IPS-18a (cell line): ENCODE measurements at regions not wholly inside any gene's neighbourhood (a gene's known extent, or its start where the extent isn't known, plus 50 kb on each side); places are given as distances from the start of the nearest gene placed in this dataset.

Experiments used
- H3K27ac ChIP-seq: one replicate; pipeline ENCODE4 v1.5.1; 2013; ENCODE audit warnings: low read length
- H3K27me3 ChIP-seq: one replicate; pipeline ENCODE4 v1.6.1; 2013; ENCODE audit warnings: mild to moderate bottlenecking, low read length; ENCODE audit not compliant: control insufficient read depth, insufficient read depth
- H3K36me3 ChIP-seq: one replicate; pipeline ENCODE4 v1.6.1; 2013; ENCODE audit warnings: low read depth, low read length; ENCODE audit not compliant: control insufficient read depth
- H3K4me1 ChIP-seq: one replicate; pipeline ENCODE4 v1.6.1; 2013; ENCODE audit warnings: low read depth, low read length; ENCODE audit not compliant: control insufficient read depth
- H3K4me3 ChIP-seq: one replicate; pipeline ENCODE4 v1.5.1; 2013; ENCODE audit warnings: low read length
- H3K9ac ChIP-seq: one replicate; pipeline ENCODE4 v1.6.1; 2013; ENCODE audit warnings: mild to moderate bottlenecking, low read length, moderate library complexity
- H3K9me3 ChIP-seq: one replicate; pipeline ENCODE4 v1.6.1; 2013; ENCODE audit warnings: low read depth, low read length; ENCODE audit not compliant: control insufficient read depth

- Histone ChIP-seq H3K4me1 (peaks cover 4% of the 10 kb centered on the region), H3K9me3 (no peaks in the 10 kb centered on the region), H3K4me3 (no peak overlapping the region), H3K9ac (no peak overlapping the region), H3K27ac (no peak overlapping the region), H3K36me3 (no peaks in the 10 kb centered on the region), H3K27me3 (no peaks in the 10 kb centered on the region)
These were observed 2358.0 kb downstream of the PCDH7 start for GRCh38 chr4:33078145-33078544.

- Histone ChIP-seq H3K4me3 (no peak overlapping the region), H3K4me1 (no peaks in the 10 kb centered on the region), H3K27ac (no peak overlapping the region), H3K36me3 (no peaks in the 10 kb centered on the region), H3K9me3 (no peaks in the 10 kb centered on the region), H3K27me3 (no peaks in the 10 kb centered on the region), H3K9ac (no peak overlapping the region)
These were observed 2360.1 kb downstream of the PCDH7 start for GRCh38 chr4:33080275-33080674.

- Histone ChIP-seq H3K4me3 (no peak overlapping the region), H3K36me3 (no peaks in the 10 kb centered on the region), H3K27me3 (no peaks in the 10 kb centered on the region), H3K27ac (no peak overlapping the region), H3K9me3 (no peaks in the 10 kb centered on the region), H3K9ac (no peak overlapping the region), H3K4me1 (no peaks in the 10 kb centered on the region)
These were observed 2365.5 kb downstream of the PCDH7 start for GRCh38 chr4:33085709-33086108.

GRCh38 chr4:33086331-33086925 lies 2366.3 kb downstream of the PCDH7 start:
- Histone ChIP-seq H3K9ac (no peak overlapping the region), H3K4me3 (no peak overlapping the region), H3K36me3 (no peaks in the 10 kb centered on the region), H3K4me1 (no peaks in the 10 kb centered on the region), H3K9me3 (no peaks in the 10 kb centered on the region), H3K27me3 (no peaks in the 10 kb centered on the region), H3K27ac (no peak overlapping the region)

DNA sequence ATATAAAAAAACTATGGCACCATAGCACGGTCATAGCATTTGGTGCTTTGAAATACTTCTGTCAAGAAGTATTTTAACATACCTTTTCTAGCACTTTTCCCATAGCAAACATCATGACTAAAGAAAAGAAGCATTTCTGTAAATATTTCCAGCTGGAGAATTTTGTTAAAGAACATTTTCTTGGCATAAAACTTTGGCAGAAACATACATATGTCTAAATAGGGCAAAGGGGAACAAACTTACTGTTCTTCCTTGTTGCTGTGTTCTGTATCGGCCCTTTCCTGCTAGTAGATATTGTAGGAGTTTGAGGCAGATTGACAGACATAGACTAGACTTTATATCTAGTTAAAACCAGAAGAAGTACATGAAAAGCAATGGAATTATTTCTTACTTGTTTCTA lies 2368.5 kb downstream of the PCDH7 start:
- Histone ChIP-seq H3K4me1 (peaks cover 4% of the 10 kb centered on the region), H3K9me3 (no peaks in the 10 kb centered on the region), H3K27ac (no peak overlapping the region), H3K27me3 (no peaks in the 10 kb centered on the region), H3K9ac (no peak overlapping the region), H3K4me3 (no peak overlapping the region), H3K36me3 (no peaks in the 10 kb centered on the region)

- Histone ChIP-seq H3K9ac (no peak overlapping the region), H3K27ac (no peak overlapping the region), H3K4me1 (peaks cover 4% of the 10 kb centered on the region), H3K36me3 (no peaks in the 10 kb centered on the region), H3K9me3 (no peaks in the 10 kb centered on the region), H3K27me3 (no peaks in the 10 kb centered on the region), H3K4me3 (no peak overlapping the region)
These were observed 2370.7 kb downstream of the PCDH7 start for GRCh38 chr4:33090910-33091309.

DNA sequence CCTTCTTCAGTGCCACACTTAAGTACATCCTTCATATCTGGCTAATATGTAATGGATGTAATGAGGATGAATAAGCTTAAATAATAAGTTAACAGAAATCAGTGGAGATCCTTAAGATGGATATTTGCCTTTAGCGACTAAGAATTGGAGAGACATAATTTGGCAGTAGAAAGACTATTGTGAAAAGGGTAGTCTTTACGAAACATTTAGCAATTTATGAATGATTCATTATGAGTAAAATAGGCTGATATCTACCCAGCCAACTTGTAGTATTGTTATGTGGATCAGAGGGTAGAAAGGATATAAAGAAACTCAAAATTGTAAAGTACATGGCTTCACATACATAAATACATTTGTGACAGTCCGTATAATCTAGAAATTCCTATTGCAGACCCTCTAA lies 2371.8 kb downstream of the PCDH7 start:
- Histone ChIP-seq H3K4me1 (peaks cover 4% of the 10 kb centered on the region), H3K9me3 (no peaks in the 10 kb centered on the region), H3K36me3 (no peaks in the 10 kb centered on the region), H3K27me3 (no peaks in the 10 kb centered on the region), H3K4me3 (no peak overlapping the region), H3K9ac (no peak overlapping the region), H3K27ac (no peak overlapping the region)

GRCh38 chr4:33104273-33104672 lies 2384.1 kb downstream of the PCDH7 start:
- H3K27ac ChIP-seq = no peak overlapping the region
- H3K9me3 ChIP-seq = no peaks in the 10 kb centered on the region
- no peaks in the 10 kb centered on the region for H3K27me3 ChIP-seq
- no peak overlapping the region for H3K9ac ChIP-seq
- H3K4me1 ChIP-seq = no peaks in the 10 kb centered on the region
- no peaks in the 10 kb centered on the region for H3K36me3 ChIP-seq
- no peak overlapping the region for H3K4me3 ChIP-seq

- no peak overlapping the region for H3K9ac ChIP-seq
- no peaks in the 10 kb centered on the region for H3K4me1 ChIP-seq
- no peak overlapping the region for H3K27ac ChIP-seq
- H3K36me3 ChIP-seq = no peaks in the 10 kb centered on the region
- no peaks in the 10 kb centered on the region for H3K9me3 ChIP-seq
- no peak overlapping the region for H3K4me3 ChIP-seq
- no peaks in the 10 kb centered on the region for H3K27me3 ChIP-seq
These were observed 2387.6 kb downstream of the PCDH7 start for GRCh38 chr4:33107814-33108213.

DNA sequence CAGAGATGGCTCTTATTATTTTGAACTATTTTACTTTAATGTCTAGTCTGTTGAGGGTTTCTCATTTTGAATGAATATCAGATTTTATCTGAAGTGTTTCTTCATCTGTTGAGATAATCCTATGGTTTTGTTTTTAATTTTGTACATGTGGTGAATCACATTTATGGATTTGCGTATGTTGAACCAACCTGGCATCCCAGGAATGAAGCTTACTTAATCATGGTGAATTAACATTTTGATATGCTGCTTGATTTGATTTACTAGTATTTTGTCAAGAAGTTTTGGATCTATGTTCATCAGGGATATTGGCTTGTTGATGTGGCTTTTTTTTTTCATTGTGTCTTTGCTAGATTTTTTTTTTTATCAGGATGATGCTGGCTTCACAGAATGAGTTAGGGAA lies 2390.9 kb downstream of the PCDH7 start:
- H3K36me3 ChIP-seq = no peaks in the 10 kb centered on the region
- H3K27ac ChIP-seq = no peak overlapping the region
- H3K4me3 ChIP-seq = no peak overlapping the region
- no peaks in the 10 kb centered on the region for H3K4me1 ChIP-seq
- no peaks in the 10 kb centered on the region for H3K9me3 ChIP-seq
- H3K9ac ChIP-seq = no peak overlapping the region
- no peaks in the 10 kb centered on the region for H3K27me3 ChIP-seq

DNA sequence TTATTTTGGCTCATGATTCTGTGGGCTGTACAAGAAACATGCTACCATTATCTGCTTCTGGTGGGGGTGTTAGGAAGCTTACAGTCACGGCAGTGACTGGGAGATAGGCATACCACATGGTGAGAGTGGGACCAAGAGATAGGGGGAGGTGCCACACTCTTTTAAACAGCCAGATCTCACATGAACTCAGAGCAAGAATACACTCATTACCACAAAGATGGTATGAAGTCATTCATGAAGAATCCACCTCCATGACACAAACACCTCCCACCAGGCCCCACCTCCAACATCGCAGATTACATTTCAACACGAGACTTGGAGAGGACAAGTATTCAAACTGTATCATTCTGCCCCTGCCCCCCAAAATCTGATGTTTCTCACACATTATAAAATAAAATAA lies 2396.7 kb downstream of the PCDH7 start:
- H3K27ac ChIP-seq = no peak overlapping the region
- no peak overlapping the region for H3K4me3 ChIP-seq
- no peaks in the 10 kb centered on the region for H3K36me3 ChIP-seq
- H3K4me1 ChIP-seq = no peaks in the 10 kb centered on the region
- H3K27me3 ChIP-seq = no peaks in the 10 kb centered on the region
- H3K9ac ChIP-seq = no peak overlapping the region
- H3K9me3 ChIP-seq = no peaks in the 10 kb centered on the region

DNA sequence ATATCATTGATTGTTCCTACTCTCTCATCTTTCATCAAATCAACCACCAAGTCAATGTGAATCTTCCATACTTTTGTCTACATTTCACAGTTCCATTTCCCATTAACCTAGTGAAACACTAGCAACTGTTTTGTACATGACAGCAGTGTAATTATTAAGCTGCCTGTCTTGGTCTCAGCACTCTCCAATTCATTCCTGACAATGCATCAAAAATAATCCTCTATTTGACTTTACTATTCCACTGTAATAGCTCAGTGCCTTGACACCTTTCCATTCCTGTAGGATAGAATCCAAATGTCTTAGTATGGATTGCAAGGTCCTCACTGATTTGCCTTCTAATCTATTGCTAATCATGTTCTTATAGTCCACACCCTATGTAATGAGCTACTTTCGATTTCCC lies 2405.8 kb downstream of the PCDH7 start:
- H3K9me3 ChIP-seq = no peaks in the 10 kb centered on the region
- H3K4me3 ChIP-seq = no peak overlapping the region
- H3K4me1 ChIP-seq = no peaks in the 10 kb centered on the region
- no peak overlapping the region for H3K9ac ChIP-seq
- H3K36me3 ChIP-seq = no peaks in the 10 kb centered on the region
- no peaks in the 10 kb centered on the region for H3K27me3 ChIP-seq
- H3K27ac ChIP-seq = no peak overlapping the region
